Activated CD4-positive, alpha-beta T cell treated with anti-CD3 and anti-CD28 coated beads, Interleukin-2, amount 50 U/mL, for 16 hours (primary cell): ENCODE measurements at regions not wholly inside any gene's neighbourhood (a gene's known extent, or its start where the extent isn't known, plus 50 kb on each side); places are given as distances from the start of the nearest gene placed in this dataset.
"Not testable (repeated sequence)": the region's sequence is repeated elsewhere in the genome, so short reads cannot be mapped to it uniquely, and the experiment has no call there.

ENCODE experiments used
- DNase-seq: peaks from one replicate; pipeline ENCODE4 v3.0.0-alpha.2; 2020

DNA sequence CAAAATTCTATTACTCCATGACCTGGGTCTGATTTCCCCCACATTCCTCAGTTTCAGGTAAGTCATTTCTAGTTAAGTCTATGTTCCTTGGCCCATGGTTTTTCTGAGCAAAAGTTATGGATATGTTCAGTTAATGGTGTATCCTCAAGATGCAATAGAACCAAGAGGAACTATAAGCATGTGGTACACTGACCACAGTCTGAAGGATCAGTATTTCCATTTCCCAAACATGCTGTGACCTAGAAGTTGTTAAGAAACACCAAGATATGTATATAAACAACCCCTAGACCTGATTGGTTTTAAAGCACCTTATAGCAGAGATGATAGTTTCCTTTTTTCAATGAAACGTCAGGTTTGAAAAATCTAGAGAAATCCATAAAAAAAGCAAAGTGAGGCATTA lies 94.2 kb upstream of the ABCB5 start:
- no peak for DNase-seq

DNA sequence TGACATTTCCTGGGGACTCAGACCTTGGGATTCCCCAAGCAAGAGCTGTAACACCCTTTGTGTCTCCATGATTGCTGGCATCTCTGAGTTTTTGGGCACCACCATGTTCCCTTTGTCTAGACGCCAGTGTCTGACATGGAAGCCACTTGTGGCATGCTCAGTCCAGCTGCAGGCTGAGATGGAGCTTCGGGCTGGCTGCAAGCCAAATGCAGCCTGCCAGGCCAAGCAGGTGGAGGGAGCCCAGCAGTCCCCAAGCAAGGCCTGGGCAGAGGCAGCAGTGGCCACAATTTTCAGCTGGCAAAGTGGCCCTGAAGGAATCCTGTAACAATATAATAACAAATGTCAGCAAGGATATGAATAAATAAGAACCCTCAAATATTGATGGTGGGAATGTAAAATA lies 86.2 kb upstream of the ABCB5 start:
- no peak for DNase-seq

DNA sequence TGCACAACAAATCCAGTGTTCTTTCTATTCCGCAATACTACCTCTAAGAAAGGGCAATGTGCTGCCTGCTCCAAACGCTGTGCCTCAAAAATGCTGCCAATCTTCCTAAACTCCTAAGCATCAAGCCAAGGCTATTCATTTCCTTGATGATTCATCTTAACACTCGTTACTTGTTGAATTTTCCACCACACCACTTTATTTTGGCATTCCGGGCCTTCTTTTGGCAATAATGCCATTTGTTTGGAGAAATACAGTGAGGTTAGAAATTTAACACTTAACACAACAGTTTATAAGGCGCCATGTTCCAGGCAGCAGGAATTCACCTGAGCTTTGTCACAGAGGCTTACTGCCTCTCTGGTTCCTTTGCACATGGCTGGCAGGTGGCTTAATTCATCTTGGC lies 82.6 kb upstream of the ABCB5 start:
- no peak for DNase-seq

DNA sequence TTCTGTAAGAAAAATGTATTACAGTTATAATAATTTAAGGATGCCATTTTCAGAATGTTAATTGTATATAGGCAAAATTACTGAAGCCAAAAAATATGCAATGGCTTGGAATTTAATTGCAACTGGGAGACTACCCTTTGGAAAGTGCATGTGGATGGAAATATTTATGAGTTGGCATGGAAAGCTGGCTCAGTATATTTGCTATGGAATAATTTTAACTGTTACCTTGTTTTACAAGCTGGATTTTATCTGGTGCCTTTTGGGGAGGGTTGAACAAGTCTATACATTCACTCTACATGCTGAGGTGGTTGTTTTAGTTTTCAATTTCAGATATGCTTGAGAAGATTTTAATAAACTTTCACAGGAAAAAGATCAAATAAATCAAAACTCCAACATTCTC lies 80.9 kb upstream of the ABCB5 start:
- DNase-seq: no peak

DNA sequence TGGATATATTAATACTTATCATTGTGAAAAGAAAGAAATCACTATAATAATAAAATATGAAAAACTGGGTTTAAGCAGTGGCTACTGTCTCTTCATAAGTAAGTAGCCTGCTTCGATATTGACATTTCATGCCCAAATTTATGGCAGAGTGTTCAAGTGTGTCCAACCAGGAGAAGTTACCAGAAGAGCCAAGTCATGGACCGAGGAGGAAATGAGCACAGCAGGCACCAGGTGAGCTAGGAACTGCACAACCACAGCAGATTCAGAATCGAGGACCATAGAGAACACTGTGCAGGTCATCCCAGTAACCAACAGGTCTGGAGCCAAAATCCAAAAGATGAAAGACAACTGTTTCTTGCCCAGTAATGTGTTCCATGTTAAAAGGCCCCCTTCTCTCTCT lies 79.9 kb upstream of the ABCB5 start:
- no peak for DNase-seq

DNA sequence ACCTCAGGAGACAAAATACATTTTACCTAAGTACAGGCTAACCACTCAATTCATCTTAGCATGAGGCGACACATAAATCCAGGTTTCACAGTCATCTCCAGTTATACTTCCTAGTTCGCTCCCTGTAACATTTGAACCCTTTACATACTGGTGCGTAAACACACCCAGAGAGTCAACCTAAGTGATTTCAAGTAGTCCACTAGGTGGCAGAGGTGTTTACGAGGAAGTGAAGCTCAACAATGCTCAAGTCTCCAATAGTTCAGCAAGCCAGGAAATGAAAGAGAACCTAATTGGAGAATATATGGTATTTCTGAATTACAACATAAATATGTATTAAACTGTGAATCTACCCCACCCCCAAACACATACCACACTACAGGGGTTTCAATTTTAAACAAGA lies 76.3 kb upstream of the ABCB5 start:
- DNase-seq: peak; percentile 2

DNA sequence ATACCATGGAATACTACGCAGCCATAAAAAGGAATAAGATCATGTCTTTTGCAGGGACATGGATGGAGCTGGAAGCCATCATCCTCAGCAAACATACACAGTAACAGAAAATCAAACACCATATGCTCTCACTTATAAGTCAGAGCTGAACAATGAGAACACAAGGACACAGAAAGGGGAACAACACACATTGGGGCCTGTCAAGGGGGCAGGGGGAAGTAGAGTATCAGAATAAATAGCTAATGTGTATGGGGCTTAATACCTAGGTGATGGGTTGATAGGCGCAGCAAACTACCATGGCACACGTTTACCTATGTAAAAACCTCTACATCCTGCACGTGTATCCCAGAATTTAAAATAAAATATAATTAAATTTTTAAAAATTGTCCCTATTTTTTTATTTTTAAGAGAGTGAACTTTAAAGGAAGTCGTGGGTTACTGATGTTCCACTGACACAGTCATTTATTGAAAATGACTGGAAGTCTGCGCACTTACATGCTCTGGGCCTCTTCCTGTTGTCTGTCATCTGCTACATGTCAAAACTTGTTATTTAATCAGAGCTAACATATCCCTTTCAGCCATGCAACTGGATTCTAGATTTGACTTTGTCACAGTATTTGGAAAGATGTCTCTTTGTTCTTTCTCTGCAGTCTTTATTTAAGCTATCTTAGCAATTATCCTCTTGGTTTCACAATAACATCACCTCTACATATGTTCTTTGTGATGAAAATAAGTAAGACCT lies 73.7 kb upstream of the ABCB5 start:
- peak; percentile 15 for DNase-seq

DNA sequence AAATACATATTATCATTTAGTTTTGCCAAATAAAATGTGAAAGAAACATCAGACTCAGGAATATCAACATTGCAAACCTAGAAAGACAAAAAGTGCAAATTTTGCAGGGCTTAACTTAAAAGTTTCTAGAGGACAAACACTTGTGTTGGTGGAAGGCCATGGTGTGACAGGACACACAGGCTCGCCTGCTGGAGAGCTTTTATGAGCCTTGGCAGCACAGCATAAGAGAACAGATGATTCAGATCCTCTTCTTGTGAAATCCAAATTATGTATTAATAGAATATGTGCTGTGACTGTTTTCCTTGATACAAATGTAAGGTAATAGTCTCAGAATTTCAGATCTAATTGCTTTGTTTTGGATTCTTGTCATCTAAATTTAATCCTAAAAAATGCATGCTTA lies 72.9 kb upstream of the ABCB5 start:
- no peak for DNase-seq

DNA sequence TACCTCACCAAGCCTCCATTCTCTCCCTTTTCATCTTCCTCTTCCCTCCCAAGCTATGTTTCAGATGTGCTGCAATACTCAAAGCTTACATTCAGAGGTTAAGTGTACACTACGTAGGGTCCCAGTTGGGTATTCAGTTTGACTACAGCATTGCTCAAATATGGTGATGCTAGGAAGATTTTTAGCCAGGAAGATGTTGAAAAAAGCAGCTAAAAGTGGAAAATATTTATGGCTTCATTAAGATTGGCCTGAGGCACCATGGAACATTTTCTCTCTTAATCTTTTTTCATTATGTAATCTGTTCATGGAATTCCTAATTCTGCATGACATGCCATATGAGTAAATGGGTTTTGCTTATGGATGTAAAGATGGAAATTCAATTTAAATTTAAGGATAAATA lies 72.0 kb upstream of the ABCB5 start:
- no peak for DNase-seq

DNA sequence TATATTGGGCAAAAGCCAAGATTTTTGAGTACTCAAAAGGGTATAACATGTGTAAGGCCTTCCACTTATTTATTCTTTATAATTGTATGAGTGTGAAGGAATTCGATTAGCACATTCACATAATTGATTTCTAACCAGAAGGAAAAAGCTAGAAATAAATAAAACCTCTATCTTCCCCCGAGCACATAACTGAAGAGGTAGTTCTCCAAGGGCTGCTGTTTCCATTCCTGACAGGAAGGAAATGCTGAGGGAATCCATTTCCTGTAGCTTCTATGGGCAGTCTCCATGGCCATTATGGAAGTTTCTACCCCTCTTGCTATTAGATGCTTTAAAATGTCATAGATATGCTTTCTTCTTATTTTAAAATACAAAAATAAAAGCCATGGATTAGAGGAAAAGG lies 70.5 kb upstream of the ABCB5 start:
- DNase-seq: no peak

DNA sequence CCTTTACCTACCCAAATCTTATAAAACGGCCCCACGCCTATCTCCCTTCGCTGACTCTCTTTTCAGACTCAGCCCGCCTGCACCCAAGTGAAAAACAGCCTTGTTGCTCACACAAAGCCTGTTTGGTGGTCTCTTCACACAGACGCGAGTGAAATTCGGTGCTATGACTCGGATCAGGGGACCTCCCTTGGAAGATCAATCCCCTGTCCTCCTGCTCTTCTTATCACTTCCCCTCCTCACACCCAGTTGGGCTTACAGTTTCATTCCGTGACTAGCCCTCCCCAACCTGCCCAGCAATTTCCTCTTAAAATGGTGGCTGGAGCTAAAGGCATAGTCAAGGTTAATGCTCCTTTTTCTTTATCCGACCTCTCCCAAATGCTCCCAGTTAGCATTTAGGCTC lies 68.5 kb upstream of the ABCB5 start:
- not testable (repeated sequence) for DNase-seq

DNA sequence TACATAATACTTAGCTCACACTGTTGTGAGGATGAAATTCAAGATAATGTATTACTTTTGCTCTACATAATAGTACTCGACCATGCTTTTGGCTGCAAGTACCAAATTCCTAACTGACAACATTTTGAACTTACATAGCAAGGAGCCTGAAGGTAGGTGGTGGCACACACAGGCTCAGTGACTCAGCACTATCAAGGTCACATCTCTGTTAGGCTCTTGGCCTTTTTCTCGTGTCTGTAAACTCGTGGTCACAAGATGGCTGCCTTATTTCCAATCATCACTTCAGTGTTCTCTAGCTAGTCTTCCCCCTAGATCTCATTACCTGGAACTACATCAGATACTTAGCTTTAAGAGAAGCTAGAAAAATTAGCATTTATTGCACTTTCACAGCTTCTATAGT lies 61.4 kb upstream of the ABCB5 start:
- no peak for DNase-seq

DNA sequence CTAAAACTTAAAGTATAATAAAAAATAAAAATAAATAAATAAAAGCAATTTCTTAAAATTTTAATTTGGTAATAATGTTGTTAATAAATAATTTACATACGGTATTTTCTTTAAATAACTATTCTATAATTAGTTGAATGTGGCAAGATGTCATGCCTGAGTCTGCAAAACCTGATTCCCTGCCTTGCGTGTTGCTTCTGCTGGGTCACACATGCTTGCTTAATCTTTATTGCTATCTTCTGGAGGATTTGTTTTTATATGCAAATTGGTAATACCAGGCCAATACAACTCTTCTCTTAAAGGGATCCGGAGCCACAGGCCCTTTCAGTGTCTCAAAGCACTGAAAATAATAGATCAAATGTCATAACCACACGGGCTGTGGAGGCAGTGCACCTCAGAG lies 59.4 kb upstream of the ABCB5 start:
- no peak for DNase-seq

DNA sequence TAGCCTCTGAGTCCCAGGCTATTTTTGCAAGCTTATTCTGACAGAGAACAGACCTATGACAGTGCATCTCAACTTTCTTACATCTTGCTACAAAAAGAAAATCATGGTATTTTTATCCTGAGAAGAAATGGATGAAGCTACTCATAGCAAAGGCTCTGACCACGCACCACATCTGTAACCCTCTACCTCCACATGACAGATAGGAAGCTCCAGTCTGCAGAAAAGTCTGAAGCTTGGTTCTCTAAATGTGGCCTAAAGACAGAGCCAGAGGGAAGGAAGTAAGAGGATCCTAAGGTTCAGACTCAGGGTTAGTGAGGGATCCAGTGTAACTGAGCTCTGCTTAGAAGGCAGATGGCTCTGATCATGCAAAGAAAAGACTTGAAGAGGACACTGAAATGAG lies 58.4 kb upstream of the ABCB5 start:
- DNase-seq: no peak

DNA sequence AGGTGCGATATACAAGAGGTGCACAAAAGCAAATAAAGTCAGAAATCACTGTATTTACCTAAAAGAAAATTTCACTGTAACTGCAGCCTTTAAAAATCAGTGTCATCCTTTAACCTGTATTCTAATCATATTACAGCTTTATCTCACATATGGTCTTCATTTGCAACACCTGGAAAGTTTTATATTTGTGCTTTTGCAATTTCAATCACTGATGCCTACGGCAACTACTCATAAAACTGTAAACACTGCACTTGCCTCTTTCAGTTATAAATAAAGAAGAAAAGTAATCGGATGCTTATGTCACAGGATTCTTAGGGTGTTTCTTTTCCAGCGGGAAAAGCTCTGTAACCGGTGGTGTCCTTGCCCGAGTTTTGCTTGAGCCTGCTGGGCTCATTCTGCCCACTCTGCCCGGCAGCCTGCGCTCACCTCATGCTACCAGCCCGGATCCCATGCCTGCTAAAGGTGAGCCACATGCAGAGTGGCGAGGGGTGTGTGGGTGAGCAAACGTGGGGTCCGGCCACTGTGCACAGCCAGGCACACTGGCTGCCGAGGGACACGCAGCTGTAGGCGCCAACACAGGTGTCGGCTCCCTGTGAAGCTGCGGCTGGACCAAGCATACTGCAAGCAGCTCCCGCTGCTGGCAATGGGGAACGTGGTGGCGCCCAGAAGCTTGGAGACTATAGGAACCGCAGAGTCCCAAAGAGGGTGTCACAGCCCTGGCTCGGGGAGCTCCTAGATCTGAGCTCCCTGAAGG lies 56.3 kb upstream of the ABCB5 start:
- no peak for DNase-seq

DNA sequence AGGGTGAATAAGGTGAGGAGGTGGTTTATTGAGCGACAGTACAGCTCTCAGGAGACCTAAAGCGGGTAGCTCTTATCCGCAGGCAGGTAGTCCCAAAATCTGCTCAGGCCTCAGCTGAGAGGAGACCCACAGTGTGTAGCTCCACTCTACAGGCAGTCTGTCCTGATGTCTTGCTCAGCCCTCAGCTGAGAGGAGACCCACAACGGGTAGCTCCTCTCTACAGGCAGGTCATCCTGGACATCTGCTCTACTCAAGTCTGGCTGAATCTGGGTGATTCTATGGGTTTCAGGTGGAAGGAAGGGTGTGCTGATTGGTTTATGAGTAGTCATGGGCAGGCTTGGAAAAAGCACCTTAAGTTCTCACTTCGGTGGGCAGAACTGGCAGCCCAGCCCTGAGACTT lies 55.6 kb upstream of the ABCB5 start:
- DNase-seq: no peak

DNA sequence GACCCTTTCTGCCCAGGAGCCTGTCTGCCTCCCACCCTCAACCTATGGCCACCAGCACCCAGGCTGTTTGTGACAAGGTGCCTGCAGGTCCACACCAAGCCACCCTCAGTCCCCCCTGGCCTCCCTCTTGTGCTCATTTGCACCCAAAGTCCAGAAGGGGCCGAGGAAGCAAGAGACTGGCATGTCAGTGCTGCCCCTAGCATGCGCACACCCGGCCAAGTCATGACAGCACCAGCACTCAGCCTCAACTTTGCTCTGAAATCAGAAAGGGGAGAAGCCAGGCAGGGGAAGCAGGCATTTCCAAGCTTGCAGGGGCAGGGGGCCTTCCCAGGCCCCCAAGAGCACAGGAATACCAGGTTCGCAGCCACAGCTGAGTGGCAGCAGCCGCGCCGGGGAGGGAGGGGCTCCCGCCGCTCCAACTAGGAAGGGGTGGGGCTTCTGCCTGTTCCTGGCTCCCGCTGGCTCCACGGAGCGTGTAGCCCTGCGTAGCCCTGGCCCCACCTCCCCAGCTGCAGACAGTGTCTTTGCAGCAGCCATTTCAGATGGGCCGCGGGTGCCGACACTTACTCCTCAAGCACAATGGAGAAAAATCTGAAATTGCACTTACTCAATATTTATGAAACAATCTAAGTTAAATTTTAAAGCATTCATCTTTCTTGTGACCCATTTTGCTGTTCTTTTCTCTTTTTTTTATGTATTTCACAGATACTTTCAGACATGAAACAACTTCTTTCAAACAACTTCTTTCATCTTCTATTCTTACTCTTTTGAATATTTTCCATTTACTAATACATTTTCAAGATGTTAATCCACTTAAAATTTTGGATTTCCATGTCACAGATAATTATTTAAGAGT lies 54.9 kb upstream of the ABCB5 start:
- DNase-seq: no peak

DNA sequence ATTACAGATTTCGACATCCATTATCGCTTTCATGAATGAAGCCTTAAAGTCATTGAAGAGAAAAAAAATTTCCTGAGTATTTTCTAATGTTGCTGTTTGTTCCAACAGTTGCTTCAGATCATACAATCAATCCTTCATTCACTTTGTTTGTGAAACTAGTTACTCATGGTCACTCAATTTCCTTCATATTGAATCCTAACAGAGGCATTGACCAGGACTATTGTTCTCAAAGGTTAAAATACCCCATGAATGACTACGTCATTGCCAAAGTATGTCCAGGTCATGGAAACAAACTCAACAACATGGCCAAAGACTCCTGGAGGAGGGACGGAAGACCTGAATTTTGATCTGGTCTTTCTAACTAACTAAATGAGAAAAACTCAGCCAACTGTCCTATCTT lies 54.0 kb upstream of the ABCB5 start:
- no peak for DNase-seq

DNA sequence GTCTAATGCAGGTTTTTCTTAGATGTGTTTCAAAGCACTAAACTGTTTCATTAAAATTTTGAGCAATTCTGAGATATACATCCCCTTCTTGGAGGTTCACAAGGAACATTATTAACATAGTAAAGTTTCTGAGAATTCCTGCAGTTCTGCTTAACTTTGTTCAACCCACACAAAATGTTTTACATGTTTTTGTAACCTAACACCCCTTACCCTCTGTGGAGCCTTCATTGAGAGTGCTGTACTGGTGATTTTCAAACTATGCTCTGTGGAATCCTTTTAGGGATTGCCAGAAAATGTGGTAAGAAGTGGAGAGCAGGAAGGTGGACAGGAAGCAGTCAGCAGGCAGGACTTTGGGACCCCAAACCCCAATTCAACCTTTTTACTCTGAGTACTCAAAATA lies 53.6 kb upstream of the ABCB5 start:
- DNase-seq: no peak

DNA sequence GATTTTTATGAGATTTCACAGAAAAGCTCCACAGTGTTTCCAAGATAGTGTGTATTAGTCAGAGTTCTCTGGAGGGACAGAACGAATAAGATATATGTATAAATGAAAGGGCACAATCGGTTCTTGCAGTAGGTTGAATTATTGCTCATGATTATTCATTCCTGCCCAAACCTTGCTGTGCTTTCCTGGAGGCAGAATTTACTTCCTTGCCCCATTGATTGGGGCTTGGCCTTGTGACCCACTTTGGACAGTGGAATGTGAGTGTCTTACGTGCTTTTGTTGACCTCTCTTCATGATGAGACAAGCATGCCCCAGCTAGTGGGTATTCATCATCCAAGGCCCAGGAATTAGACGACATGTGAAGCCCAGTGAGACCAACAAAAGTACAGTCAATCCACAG lies 53.0 kb upstream of the ABCB5 start:
- DNase-seq: no peak
